ENCODE measurements at regions not wholly inside any gene's neighbourhood (a gene's known extent, or its start where the extent isn't known, plus 50 kb on each side); places are given as distances from the start of the nearest gene placed in this dataset.

GRCh38 chr3:20334842-20335241 lies 148.8 kb upstream of the SGO1 start:
- Histone ChIP-seq H3K27me3 (no peaks in the 10 kb centered on the region), H3K9me3 (no peaks in the 10 kb centered on the region), H3K4me3 (no peak overlapping the region), H3K36me3 (ENCODE audit: low read depth, missing control alignments) (no peaks in the 10 kb centered on the region), H3K27ac (no peak overlapping the region), H3K4me1 (no peaks in the 10 kb centered on the region)
- no peak for TF ChIP-seq POLR2A (IDR thresholded peaks at IDR 0.05)
- TF ChIP-seq, protein P1, sequence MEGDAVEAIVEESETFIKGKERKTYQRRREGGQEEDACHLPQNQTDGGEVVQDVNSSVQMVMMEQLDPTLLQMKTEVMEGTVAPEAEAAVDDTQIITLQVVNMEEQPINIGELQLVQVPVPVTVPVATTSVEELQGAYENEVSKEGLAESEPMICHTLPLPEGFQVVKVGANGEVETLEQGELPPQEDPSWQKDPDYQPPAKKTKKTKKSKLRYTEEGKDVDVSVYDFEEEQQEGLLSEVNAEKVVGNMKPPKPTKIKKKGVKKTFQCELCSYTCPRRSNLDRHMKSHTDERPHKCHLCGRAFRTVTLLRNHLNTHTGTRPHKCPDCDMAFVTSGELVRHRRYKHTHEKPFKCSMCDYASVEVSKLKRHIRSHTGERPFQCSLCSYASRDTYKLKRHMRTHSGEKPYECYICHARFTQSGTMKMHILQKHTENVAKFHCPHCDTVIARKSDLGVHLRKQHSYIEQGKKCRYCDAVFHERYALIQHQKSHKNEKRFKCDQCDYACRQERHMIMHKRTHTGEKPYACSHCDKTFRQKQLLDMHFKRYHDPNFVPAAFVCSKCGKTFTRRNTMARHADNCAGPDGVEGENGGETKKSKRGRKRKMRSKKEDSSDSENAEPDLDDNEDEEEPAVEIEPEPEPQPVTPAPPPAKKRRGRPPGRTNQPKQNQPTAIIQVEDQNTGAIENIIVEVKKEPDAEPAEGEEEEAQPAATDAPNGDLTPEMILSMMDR (IDR thresholded peaks at IDR 0.05) = no peak
- DNase-seq = no peak
- intact Hi-C loops (cut with DNase I; ENCODE audit: low total_unique reads) = no loop called here
- 87 to 91% methylated on average over 2 of the region's 2 CpGs for WGBS, 2 donors

- intact Hi-C loops (cut with DNase I; ENCODE audit: low total_unique reads) = no loop called here
- H3K27ac ChIP-seq = no peak overlapping the region
- H3K27me3 ChIP-seq = no peaks in the 10 kb centered on the region
- WGBS, 2 donors = 93 to 97% methylated on average over 1 of the region's 1 CpG
- no peak for DNase-seq
- TF ChIP-seq POLR2A (IDR thresholded peaks at IDR 0.05) = no peak
- H3K36me3 ChIP-seq (ENCODE audit: low read depth, missing control alignments) = no peaks in the 10 kb centered on the region
- no peaks in the 10 kb centered on the region for H3K4me1 ChIP-seq
- H3K4me3 ChIP-seq = no peak overlapping the region
- H3K9me3 ChIP-seq = no peaks in the 10 kb centered on the region
Observed at GRCh38 chr3:20327889-20328288, 141.9 kb upstream of the SGO1 start.

GRCh38 chr3:20326541-20326940 lies 140.5 kb upstream of the SGO1 start:
- no peak for TF ChIP-seq POLR2A (IDR thresholded peaks at IDR 0.05)
- TF ChIP-seq, protein P1 (IDR thresholded peaks at IDR 0.05) = no peak
- no peak for DNase-seq
- Histone ChIP-seq H3K36me3 (ENCODE audit: low read depth, missing control alignments) (no peaks in the 10 kb centered on the region), H3K27ac (no peak overlapping the region), H3K4me3 (no peak overlapping the region), H3K4me1 (no peaks in the 10 kb centered on the region), H3K27me3 (no peaks in the 10 kb centered on the region), H3K9me3 (no peaks in the 10 kb centered on the region)
- 93 to 95% methylated on average over 1 of the region's 1 CpG for WGBS, 2 donors
- intact Hi-C loops (cut with DNase I; ENCODE audit: low total_unique reads) = no loop called here

GRCh38 chr3:20325563-20325962 lies 139.6 kb upstream of the SGO1 start:
- DNase-seq = no peak
- TF ChIP-seq, protein P1 (IDR thresholded peaks at IDR 0.05) = no peak
- TF ChIP-seq POLR2A (IDR thresholded peaks at IDR 0.05) = no peak
- Histone ChIP-seq H3K27me3 (no peaks in the 10 kb centered on the region), H3K9me3 (no peaks in the 10 kb centered on the region), H3K36me3 (ENCODE audit: low read depth, missing control alignments) (no peaks in the 10 kb centered on the region), H3K27ac (no peak overlapping the region), H3K4me3 (no peak overlapping the region), H3K4me1 (no peaks in the 10 kb centered on the region)
- 97 to 100% methylated on average over 1 of the region's 1 CpG for whole genome bisulfite sequencing, 2 donors
- intact Hi-C loops (cut with DNase I; ENCODE audit: low total_unique reads) = no loop called here

- 67 to 82% methylated on average over 1 of the region's 1 CpG for WGBS, 2 donors
- DNase-seq = no peak
Observed at GRCh38 chr3:20324664-20325478, 138.9 kb upstream of the SGO1 start.

More at GRCh38 chr3:20324664-20325478, 138.9 kb upstream of the SGO1 start:
- no peak overlapping the region for H3K4me3 ChIP-seq
- no peak overlapping the region for H3K27ac ChIP-seq
- intact Hi-C loops (cut with DNase I; ENCODE audit: low total_unique reads) = no loop called here
- H3K4me1 ChIP-seq = no peaks in the 10 kb centered on the region
- H3K27me3 ChIP-seq = no peaks in the 10 kb centered on the region
- no peaks in the 10 kb centered on the region for H3K9me3 ChIP-seq
- TF ChIP-seq POLR2A (IDR thresholded peaks at IDR 0.05) = no peak
- TF ChIP-seq, protein P1 (IDR thresholded peaks at IDR 0.05) = no peak
- H3K36me3 ChIP-seq (ENCODE audit: low read depth, missing control alignments) = no peaks in the 10 kb centered on the region

Data from testis (tissue), 2 donors.